ENCODE measurements at regions not wholly inside any gene's neighbourhood (a gene's known extent, or its start where the extent isn't known, plus 50 kb on each side); places are given as distances from the start of the nearest gene placed in this dataset.

DNA sequence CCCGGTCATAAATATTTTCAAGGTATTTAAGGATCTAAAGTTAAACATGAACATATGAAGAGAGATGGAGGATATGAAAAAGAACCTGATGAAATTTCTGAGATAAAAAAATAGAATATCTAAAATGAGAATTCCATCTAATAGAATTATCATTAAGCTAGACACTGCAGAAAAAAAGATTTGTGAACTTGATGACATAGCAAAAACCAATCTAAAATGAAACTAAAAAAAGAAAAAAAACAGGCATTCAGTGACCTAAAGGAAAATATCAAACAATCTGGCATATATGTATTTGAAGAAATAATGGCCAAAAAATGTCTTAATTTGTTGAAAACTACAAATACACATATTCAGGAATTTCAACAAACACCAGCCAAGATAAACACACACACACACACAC lies 81.6 kb upstream of the ZC3H12C start:
- TF ChIP-seq, protein P1, sequence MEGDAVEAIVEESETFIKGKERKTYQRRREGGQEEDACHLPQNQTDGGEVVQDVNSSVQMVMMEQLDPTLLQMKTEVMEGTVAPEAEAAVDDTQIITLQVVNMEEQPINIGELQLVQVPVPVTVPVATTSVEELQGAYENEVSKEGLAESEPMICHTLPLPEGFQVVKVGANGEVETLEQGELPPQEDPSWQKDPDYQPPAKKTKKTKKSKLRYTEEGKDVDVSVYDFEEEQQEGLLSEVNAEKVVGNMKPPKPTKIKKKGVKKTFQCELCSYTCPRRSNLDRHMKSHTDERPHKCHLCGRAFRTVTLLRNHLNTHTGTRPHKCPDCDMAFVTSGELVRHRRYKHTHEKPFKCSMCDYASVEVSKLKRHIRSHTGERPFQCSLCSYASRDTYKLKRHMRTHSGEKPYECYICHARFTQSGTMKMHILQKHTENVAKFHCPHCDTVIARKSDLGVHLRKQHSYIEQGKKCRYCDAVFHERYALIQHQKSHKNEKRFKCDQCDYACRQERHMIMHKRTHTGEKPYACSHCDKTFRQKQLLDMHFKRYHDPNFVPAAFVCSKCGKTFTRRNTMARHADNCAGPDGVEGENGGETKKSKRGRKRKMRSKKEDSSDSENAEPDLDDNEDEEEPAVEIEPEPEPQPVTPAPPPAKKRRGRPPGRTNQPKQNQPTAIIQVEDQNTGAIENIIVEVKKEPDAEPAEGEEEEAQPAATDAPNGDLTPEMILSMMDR (IDR thresholded peaks at IDR 0.05; ENCODE audit: insufficient read depth, missing control alignments), result no peak
- DNase-seq (ENCODE audit: insufficient read length, low spot score) (no peak), FAIRE-seq (no peak)

DNA sequence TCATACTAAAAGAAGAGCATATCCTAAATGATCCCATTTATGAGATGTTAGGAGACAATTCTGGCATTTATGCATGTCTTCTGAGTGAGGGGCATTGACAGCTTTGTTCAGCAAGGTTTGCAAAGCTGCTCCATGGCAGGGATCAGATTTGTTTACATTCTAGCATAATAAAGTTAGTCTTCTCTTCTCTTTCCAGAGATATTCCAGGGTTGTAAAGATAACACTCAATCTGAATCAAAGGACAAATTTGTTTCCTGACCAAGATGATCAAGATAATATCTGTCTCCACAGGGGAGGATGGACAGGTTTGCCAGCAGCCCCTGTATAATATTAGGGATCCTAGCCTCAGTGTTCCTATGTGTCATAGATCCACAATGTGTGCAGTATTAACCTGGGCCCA lies 77.5 kb upstream of the ZC3H12C start:
- no peak for FAIRE-seq
- TF ChIP-seq, protein P1 (IDR thresholded peaks at IDR 0.05; ENCODE audit: insufficient read depth, missing control alignments), result no peak
- no peak for DNase-seq (ENCODE audit: insufficient read length, low spot score)

DNA sequence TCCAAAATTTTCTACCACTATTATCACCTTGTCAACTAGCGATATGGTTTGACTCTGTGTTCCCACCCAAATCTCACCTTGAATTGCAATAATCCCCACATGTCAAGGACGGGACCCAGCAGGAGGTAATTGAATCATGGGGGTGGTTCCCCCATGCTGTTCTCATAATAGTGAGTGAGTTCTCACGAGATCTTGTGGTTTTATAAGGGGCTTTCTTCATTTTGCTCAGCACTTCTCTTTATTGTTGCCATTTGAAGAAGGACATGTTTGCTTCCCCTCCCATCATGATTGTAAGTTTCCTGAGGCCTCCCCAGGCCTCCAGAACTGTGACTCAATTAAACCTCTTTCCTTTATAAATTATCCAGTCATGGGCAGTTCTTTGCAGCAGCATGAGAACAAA lies 73.5 kb upstream of the ZC3H12C start:
- FAIRE-seq, result no peak
- TF ChIP-seq, protein P1 (IDR thresholded peaks at IDR 0.05; ENCODE audit: insufficient read depth, missing control alignments), result no peak
- no peak for DNase-seq (ENCODE audit: insufficient read length, low spot score)

DNA sequence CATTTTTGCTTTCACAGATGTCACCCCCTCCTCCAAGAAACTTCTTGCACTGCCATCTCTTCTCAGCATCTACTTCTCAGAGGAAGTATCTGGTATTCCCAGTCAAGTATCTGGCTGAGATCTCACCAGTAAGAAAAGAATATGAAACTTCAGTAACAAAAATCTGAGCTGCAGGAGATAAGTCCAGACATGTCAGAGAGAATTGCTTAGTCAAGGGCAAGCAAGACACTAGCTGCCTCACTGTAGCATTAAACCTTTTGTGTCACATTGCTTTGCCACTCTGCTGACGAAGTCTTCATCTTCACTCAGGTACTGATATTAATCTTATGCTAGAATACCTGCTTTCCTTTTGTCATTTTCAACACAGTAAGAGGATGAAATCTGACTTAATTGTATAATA lies 70.6 kb upstream of the ZC3H12C start:
- no peak for FAIRE-seq
- no peak for DNase-seq (ENCODE audit: insufficient read length, low spot score)
- TF ChIP-seq, protein P1 (IDR thresholded peaks at IDR 0.05; ENCODE audit: insufficient read depth, missing control alignments), result no peak

DNA sequence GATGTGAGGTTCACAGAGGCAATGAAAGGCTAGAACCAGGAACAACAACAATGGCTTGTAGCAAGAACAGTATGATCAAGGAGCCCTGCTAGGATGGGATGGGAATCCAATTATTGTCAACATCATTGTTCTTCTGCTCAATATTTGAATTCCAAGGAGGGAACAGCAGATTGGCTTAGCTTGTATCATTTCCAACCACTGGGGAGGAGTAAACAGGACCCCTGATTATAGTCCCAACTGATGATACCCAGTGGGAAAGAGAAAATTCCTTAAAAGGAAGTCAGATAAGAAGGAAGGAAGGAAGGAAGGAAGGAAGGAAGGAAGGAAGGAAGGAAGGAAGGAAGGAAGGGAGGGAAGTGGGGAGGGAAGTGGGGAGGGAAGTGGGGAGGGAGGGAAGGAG lies 69.5 kb upstream of the ZC3H12C start:
- DNase-seq (ENCODE audit: insufficient read length, low spot score) (no peak), FAIRE-seq (no peak)

DNA sequence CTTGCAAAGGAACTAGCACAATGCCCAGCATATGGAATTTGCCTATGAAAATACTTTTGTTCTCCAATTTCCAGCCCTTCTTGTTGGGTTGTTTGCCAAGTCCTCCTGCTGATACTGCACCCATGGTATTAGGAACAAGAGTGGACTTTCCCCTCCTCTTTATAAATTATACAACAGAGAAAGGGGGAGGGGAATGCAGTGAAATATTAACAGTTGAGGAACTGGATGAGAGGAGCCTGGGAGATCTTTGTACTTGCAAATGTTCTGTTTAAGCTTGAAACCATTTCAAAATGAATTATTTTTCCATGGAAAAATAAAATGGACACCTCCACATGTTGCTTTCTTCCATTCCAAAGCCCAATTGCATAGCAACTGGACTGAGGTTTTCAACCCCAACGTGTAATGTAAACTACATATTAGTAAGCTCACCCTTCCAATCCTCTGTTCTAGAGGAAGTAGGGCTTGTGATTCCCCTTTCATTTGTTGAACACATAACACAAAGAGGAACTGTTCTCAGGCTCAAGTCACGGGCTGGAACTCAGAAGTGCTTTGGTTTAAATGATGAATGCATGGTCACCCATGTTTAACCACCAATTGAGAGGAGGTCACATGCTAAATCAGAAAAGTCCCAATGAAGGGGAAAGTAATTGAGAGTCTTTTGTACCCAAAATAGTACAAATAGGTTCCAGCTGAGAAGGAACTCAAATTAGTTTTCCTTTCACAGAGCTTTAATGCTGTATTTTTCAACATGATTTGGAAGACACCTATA lies 66.2 kb upstream of the ZC3H12C start:
- FAIRE-seq (no peak), DNase-seq (ENCODE audit: insufficient read length, low spot score) (no peak)
- TF ChIP-seq, protein P1 (IDR thresholded peaks at IDR 0.05; ENCODE audit: insufficient read depth, missing control alignments), result no peak

More for the DNA sequence above, 69.5 kb upstream of the ZC3H12C start:
- TF ChIP-seq, protein P1 (IDR thresholded peaks at IDR 0.05; ENCODE audit: insufficient read depth, missing control alignments), result no peak

DNA sequence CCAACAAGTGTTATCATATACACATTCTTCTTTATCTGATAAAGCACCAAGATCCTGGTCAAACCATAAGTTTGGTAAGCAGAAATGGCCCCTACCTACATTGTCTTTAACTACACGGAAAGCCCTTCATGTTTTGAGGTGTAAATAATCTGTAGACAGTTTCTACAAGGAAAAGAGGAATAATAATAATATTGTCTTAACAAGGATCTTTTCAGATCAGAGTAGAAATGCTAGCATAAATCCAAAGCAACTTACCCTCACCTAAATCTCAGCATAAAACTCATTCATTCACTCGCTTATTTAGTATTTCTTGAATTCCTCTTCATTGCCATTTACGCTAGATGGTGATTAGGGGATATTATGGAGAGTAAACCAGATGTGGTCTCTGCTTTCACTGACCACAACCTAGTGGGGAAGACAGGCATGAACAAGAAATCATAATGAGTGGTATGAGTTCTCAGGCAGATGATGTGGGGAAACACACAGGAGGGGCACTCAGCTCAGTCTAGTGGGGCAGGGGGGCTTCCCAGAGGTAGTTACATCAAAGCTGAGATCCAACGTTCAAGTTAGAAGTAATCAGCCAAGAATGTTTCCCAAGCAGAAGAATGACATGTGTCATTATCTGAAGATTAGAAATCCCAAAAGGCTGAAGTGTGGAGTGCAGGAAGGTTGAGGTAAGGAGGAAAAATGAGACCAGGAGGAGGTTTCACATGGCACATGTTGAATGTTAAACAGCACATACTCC lies 65.4 kb upstream of the ZC3H12C start:
- no peak for DNase-seq (ENCODE audit: insufficient read length, low spot score)
- TF ChIP-seq, protein P1 (IDR thresholded peaks at IDR 0.05; ENCODE audit: insufficient read depth, missing control alignments), result no peak
- no peak for FAIRE-seq
